HG03175 (cell line): ENCODE measurements at regions not wholly inside any gene's neighbourhood (a gene's known extent, or its start where the extent isn't known, plus 50 kb on each side); places are given as distances from the start of the nearest gene placed in this dataset.
A peak's percentile ranks its signal among the peaks of the same experiment; 100 is the strongest.

ENCODE experiments used
- ATAC-seq: cut with Tn5 transposase; IDR thresholded peaks from one replicate; pipeline ENCODE4 v1.9.1; 2021; ENCODE audit warnings: mild to moderate bottlenecking, moderate library complexity; ENCODE audit not compliant: unreplicated experiment

GRCh38 chrX:10744007-10744406 is 123.6 kb upstream of the MID1 start:
- ATAC-seq, result no peak

GRCh38 chrX:10747975-10748374 is 127.6 kb upstream of the MID1 start:
- no peak for ATAC-seq

GRCh38 chrX:10749113-10749512 is 128.7 kb upstream of the MID1 start:
- ATAC-seq, result no peak

DNA sequence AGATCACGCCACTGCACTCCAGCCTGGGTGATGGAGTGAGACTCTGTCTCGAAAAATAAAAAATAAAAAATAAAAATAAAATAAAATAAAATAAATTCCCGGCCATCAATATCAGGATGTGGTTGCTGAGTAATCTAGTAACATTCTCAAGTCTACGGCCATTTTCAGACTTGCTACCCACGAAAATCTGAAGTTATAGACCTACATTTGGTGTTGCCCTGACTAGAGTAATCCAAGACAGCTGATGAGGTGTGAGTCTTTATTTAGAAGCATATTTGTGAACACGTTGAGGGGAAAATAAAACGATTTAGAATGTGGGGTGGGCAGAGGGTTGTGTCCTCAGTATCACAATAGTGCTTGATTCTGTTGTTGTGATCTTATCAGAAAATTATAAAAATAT is 130.2 kb upstream of the MID1 start:
- no peak for ATAC-seq

GRCh38 chrX:10753116-10753515 is 132.7 kb upstream of the MID1 start:
- no peak for ATAC-seq

GRCh38 chrX:10754445-10754844 is 134.1 kb upstream of the MID1 start:
- no peak for ATAC-seq

GRCh38 chrX:10755439-10756334 is 135.3 kb upstream of the MID1 start:
- no peak for ATAC-seq

GRCh38 chrX:10756441-10756840 is 136.1 kb upstream of the MID1 start:
- no peak for ATAC-seq

DNA sequence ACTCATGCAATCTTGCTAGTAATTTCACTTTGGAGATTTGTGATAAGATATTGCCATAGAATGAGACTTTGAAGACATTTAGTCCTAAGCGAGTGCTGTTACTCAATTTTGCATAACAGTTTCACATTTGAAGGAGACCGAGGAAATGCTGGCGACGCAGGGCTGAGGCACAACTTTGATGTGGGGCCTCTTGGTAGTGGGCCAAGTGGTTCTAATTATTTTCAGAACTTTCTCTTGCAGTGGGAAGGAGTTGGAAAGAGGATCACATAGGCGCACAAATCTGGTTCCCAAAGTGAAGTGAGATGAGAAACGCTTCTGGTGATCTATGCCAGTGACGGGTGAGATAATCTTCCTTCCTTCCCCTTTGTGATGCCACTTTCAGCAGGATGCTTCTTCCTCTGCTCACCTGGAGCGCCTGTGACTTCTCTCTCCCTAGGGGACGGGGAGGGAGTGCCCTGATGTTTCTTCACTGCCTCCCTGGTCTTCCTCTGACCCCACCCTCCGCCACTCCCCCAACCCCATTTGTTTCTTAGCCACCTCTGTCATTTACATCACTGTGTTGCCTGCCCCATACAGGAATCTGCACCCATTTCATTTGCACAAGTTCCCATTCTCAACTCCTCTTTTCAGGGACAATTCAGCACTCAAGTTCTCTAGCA is 138.9 kb upstream of the MID1 start:
- ATAC-seq, result no peak

DNA sequence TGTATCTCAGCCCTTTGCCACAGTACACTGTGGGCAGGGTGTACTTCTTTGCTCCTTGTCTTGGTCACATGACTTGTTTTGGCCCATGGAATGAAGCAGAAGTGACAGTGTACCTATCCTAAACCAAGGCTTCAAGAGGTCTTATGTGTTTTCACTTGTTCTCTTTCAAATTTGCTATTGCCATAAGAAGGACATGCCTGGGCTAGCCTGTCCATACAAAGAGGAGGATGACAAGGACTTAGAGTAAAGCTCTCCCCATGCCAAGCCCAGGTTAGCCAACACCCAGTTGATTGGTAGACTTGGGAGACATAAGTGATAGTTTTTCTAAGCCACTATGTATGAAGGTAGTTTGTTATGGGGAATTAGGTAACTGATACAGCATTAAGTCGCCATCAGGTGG is 141.1 kb upstream of the MID1 start:
- ATAC-seq, result no peak

DNA sequence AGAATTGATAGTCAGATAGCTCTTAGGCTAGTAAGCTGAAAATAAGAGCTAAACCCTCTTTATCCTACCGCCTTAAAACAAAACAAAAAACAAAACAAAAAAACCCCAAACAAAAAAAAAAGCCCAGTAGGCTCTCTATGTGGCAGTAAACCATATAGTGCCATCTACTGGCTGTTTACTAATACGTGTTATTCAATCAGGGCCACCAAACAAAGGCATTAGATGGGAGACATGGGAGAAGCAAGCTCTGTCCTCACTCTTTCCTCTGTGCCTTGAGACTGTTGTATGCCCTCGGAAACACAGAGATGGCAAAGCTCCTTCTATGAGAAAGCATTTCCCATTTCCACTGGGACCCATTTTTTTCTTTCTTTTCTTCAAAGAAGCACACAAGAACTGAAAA is 148.8 kb upstream of the MID1 start:
- ATAC-seq, result peak; percentile 71

DNA sequence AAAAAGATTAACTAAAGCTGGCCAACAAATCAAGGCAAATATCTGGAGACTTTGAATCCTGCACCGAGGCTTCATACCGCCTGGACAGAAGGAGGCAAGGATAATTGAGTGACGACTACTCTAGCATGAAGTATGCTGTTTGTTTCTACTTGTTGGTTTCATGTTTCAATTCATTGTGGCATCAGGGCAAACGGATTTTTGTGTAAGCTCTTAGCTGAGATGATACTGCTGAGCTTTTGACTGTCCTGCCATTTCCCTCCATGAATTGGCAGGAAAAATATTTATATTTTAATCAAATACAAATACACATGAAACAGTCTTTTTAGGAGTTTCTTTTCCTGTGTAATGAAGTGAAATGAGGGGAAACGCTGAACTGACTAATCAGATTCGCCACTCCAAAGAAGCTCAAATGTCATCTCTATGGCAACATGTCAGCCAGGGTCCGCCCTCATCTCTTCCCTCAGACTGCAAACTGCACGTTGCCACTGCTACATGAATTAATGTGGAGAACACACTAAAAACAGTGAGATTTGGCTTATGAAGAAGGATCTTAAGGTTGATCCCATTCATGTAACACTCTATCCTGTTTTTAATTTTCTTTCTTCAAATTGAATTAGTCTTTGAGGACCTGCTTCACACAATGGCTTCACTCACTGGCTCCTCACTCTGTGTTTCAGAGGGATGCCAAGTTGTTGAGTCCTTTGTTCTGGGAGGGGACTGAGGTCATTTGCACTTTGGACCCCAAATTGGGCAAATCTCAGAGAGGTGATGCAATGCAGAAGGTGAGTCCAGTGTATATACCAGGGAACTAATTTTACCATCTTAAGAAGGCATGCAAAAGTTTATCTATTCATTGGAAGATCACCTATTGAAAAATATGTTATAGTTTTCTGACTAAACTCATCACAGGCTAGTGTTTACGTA is 149.6 kb upstream of the MID1 start:
- ATAC-seq, result no peak

DNA sequence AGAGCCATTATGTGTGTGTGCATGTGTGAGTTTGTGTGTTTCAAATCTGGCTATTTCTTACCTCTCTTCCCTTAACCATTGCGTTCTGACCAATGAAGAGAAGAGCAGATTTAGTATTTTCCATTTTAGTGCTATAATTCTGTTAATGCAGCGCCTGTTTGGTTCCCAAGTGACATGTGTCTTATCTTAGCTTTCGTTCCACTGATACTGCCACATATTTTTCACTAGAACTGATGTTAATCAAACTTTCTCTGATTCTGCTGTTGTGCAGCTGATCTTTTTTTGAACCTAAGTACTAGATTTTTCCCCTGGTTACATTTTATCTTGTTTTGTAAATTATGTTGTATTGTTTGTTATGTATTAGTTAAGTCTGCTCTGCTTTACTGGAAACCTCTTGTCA is 152.9 kb upstream of the MID1 start:
- ATAC-seq, result no peak

DNA sequence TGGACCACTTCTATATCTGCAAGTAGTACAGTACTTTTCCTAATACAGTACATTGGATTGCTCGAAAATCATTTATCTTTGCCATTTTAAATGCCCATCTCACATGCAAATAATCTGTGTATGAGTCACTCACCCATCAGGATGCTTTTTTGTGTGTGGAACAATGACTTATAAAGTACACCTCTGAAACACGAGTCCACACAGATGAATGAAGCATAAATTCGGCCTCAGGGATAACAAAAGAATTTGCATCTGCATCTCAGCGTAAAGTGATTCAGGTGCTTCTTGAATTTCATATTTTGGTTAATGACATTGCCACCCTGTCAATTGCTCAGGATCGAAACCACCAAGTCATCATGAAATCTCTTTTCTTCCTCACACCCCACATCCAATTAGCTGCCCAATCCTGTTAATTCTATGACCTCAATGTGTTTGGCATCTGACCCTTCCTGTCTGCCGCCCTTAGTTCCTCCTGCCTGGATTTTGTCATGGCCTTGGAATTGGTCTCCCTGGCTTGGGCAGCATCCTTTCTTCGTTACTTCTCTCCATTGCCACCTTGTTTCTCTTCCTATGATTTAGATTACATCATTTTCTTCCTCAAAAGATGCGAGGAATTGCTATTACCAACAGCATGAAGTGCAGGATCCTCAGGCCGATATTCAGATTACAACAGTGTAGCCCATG is 161.6 kb upstream of the MID1 start:
- ATAC-seq, result no peak

GRCh38 chrX:10783451-10783995 is 163.1 kb upstream of the MID1 start:
- no peak for ATAC-seq

GRCh38 chrX:10787264-10787663 is 166.9 kb upstream of the MID1 start:
- no peak for ATAC-seq

GRCh38 chrX:10794203-10794630 is 173.8 kb upstream of the MID1 start:
- ATAC-seq, result no peak

- no peak for ATAC-seq
Observed at GRCh38 chrX:10795721-10796120, 175.3 kb upstream of the MID1 start.

- ATAC-seq, result no peak
Observed at GRCh38 chrX:10797466-10797865, 177.1 kb upstream of the MID1 start.

DNA sequence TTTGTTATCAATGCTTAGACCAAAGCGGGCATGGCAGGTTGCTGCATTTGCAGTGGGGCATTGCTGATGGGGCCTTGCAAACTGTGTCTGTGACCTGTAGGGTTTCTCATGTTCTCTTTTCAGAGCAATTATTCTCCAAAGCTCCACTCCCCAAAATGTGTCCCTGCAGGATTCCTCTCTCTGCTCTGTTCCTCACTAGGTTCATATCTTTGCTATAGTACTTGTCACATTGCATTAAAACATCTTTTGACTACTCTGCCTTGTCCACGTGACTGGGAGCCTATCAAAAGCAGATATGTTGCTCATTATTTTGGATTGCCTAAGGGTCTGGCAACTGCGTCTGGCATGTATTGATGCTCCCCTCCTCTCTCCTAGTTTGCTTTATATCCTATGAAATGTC is 177.7 kb upstream of the MID1 start:
- no peak for ATAC-seq
